PC-9 (cell line): ENCODE measurements at regions not wholly inside any gene's neighbourhood (a gene's known extent, or its start where the extent isn't known, plus 50 kb on each side); places are given as distances from the start of the nearest gene placed in this dataset.

Experiments used
- BruUV-seq: library from RNA; stranded (reverse); fragments of 400-500 nt; replicated peaks from 2 replicates; lab custom pipeline; 2021; lab: Mats Ljungman, UMichigan
- CTCF ChIA-PET: fragments of 300-600 bp; sonication (Branson Sonifier 250); formaldehyde crosslinking; loops from one replicate; lab custom pipeline; 2022; ENCODE audit warnings: antibody characterized with exemption; lab: Charles Lee
- POLR2A ChIA-PET: fragments of 300-600 bp; sonication (Branson Sonifier 250); formaldehyde crosslinking; loops from one replicate; lab custom pipeline; 2022; ENCODE audit warnings: antibody characterized with exemption; ENCODE audit not compliant: unreplicated experiment; lab: Charles Lee
- DNase-seq, 2 experiments: peaks; one replicate each; pipeline versions ENCODE4 v3.0.0 to v3.0.0-alpha.2; 2015 to 2022; ENCODE audit warnings: mixed read lengths in 1 of 2
- H2AFZ ChIP-seq: fragments of 200-600 bp; sonication (generic); 2 replicates; pipeline ENCODE4 v1.8.1; 2017; ENCODE audit warnings: antibody characterized with exemption
- H3F3A ChIP-seq: fragments of 200-600 bp; sonication (generic); 2 replicates; pipeline ENCODE4 v1.8.1; 2017; ENCODE audit warnings: antibody characterized with exemption, mild to moderate bottlenecking, low read depth; ENCODE audit not compliant: insufficient read depth
- H3K27ac ChIP-seq: fragments of 200-600 bp; sonication (generic); 2 replicates; pipeline ENCODE4 v1.6.1; 2016; ENCODE audit warnings: mixed run types
- H3K27me3 ChIP-seq: fragments of 200-600 bp; sonication (generic); 2 replicates; pipeline ENCODE4 v1.6.1; 2016; ENCODE audit warnings: low read depth, mixed run types; ENCODE audit not compliant: insufficient read depth
- H3K36me3 ChIP-seq: fragments of 200-600 bp; sonication (generic); 2 replicates; pipeline ENCODE4 v1.6.1; 2016; ENCODE audit warnings: low read depth, mixed run types
- H3K4me1 ChIP-seq: fragments of 200-600 bp; sonication (generic); replicated peaks from 2 replicates; pipeline ENCODE4 v1.6.1; 2016; ENCODE audit warnings: mixed run types; ENCODE audit not compliant: insufficient read depth
- H3K4me2 ChIP-seq: fragments of 200-600 bp; sonication (generic); 2 replicates; pipeline ENCODE4 v1.6.1; 2017; ENCODE audit warnings: mixed run types
- H3K4me3 ChIP-seq: fragments of 200-600 bp; sonication (generic); 2 replicates; pipeline ENCODE4 v1.6.1; 2016; ENCODE audit warnings: mixed run types
- H3K79me2 ChIP-seq: fragments of 200-600 bp; sonication (generic); 2 replicates; pipeline ENCODE4 v1.6.1; 2017; ENCODE audit warnings: low read depth, mixed run types
- H3K9me2 ChIP-seq: fragments of 200-600 bp; sonication (generic); 2 replicates; pipeline ENCODE4 v1.8.1; 2017; ENCODE audit warnings: mild to moderate bottlenecking; ENCODE audit not compliant: insufficient read depth
- H3K9me3 ChIP-seq: fragments of 200-600 bp; sonication (generic); 2 replicates; pipeline ENCODE4 v1.8.1; 2016; ENCODE audit warnings: low read depth; ENCODE audit not compliant: insufficient read depth
- H4K20me1 ChIP-seq: fragments of 200-600 bp; sonication (generic); 2 replicates; pipeline ENCODE4 v1.8.1; 2017; ENCODE audit not compliant: insufficient read depth
- CTCF ChIP-seq: fragments of 200-600 bp; sonication (generic); conservative IDR thresholded peaks from 2 replicates; pipeline ENCODE4 v1.6.1; 2017; ENCODE audit warnings: mixed run types, antibody characterized with exemption, mild to moderate bottlenecking, moderate library complexity
- EZH2 ChIP-seq: fragments of 200-600 bp; sonication (generic); IDR thresholded peaks from 2 replicates; pipeline ENCODE4 v1.8.0; 2017; ENCODE audit warnings: antibody characterized with exemption, low read depth
- intact Hi-C: fragments of 100-400 bp; cut with micrococcal nuclease; formaldehyde crosslinking; loops from one replicate; pipeline ENCODE4 v1.10.0; 2022; ENCODE audit not compliant: unreplicated experiment

- Histone ChIP-seq H4K20me1 (no peaks in the 10 kb centered on the region), H3K27me3 (no peaks in the 10 kb centered on the region), H3K27ac (no peak overlapping the region), H2AFZ (no peak overlapping the region), H3K36me3 (no peaks in the 10 kb centered on the region), H3F3A (no peaks in the 10 kb centered on the region), H3K4me1 (no peaks in the 10 kb centered on the region), H3K4me2 (no peak overlapping the region), H3K79me2 (no peaks in the 10 kb centered on the region), H3K9me2 (no peaks in the 10 kb centered on the region), H3K4me3 (no peak overlapping the region), H3K9me3 (no peaks in the 10 kb centered on the region)
- ChIA-PET POLR2A (no interaction called here), CTCF (no interaction called here)
- intact Hi-C loops: no loop called here
- TF ChIP-seq EZH2 (no peak), CTCF (no peak)
- no peak for DNase-seq
- no TSS peak for BruUV-seq
These were observed 426.4 kb upstream of the FAT3 start for GRCh38 chr11:91798240-91798639.

DNA sequence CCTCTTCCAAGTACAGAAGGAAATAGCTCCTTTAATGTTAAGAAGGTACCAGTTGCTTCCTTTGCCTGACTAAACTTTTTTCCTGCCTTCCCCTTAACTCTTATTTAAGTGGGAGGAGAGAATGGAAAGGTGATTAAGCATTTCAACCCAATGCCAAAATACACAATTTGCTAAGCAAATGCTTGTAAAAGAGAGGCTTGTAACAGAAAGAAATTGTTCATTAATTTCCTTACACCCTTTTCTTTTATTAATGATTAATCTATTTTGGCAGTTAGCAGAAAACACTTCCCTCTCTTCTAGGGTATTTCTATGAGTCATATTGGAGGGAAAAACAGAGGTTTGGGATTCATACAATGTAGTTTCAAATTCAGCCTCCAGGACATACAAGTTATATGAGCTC is 427.6 kb upstream of the FAT3 start:
- intact Hi-C loops: no loop called here
- H3K9me3 ChIP-seq: no peaks in the 10 kb centered on the region
- no TSS peak for BruUV-seq
- no peaks in the 10 kb centered on the region for H3K79me2 ChIP-seq
- POLR2A ChIA-PET: no interaction called here
- H4K20me1 ChIP-seq: no peaks in the 10 kb centered on the region
- CTCF ChIA-PET: no interaction called here
- no peak overlapping the region for H2AFZ ChIP-seq
- H3K4me1 ChIP-seq: no peaks in the 10 kb centered on the region
- H3K4me2 ChIP-seq: no peak overlapping the region
- H3K4me3 ChIP-seq: no peak overlapping the region
- no peaks in the 10 kb centered on the region for H3K36me3 ChIP-seq
- no peak overlapping the region for H3K27ac ChIP-seq
- no peak for DNase-seq
- no peaks in the 10 kb centered on the region for H3K27me3 ChIP-seq
- H3K9me2 ChIP-seq: no peaks in the 10 kb centered on the region
- no peaks in the 10 kb centered on the region for H3F3A ChIP-seq
- TF ChIP-seq EZH2 (no peak), CTCF (no peak)

- Histone ChIP-seq H3K36me3 (no peaks in the 10 kb centered on the region), H3K27me3 (no peaks in the 10 kb centered on the region), H4K20me1 (no peaks in the 10 kb centered on the region), H3F3A (no peaks in the 10 kb centered on the region), H3K79me2 (no peaks in the 10 kb centered on the region), H3K9me2 (no peaks in the 10 kb centered on the region), H3K9me3 (no peaks in the 10 kb centered on the region), H3K4me2 (no peak overlapping the region), H3K4me3 (no peak overlapping the region), H2AFZ (no peak overlapping the region), H3K4me1 (no peaks in the 10 kb centered on the region), H3K27ac (no peak overlapping the region)
- intact Hi-C loops: no loop called here
- ChIA-PET POLR2A (no interaction called here), CTCF (no interaction called here)
- TF ChIP-seq EZH2 (no peak), CTCF (no peak)
- no TSS peak for BruUV-seq
- DNase-seq: no peak
These were observed 429.3 kb upstream of the FAT3 start for GRCh38 chr11:91795139-91795887.
